GM23338 (cell line): ENCODE measurements at regions not wholly inside any gene's neighbourhood (a gene's known extent, or its start where the extent isn't known, plus 50 kb on each side); places are given as distances from the start of the nearest gene placed in this dataset.
A peak's percentile ranks its signal among the peaks of the same experiment; 100 is the strongest.

Experiments used
- ATAC-seq: fragments of 200-7000 bp; cut with Tn5 transposase; 3 replicates; pipeline ENCODE4 v1.9.1; 2020
- DNase-seq: peaks from one replicate; pipeline ENCODE4 v3.0.0-alpha.2; 2015; ENCODE audit warnings: low spot score
- H2AFZ ChIP-seq: fragments of 200-600 bp; sonication (generic); 2 replicates; pipeline ENCODE4 v1.8.0; 2016; ENCODE audit warnings: antibody characterized with exemption, mild to moderate bottlenecking, moderate library complexity
- H3F3A ChIP-seq: fragments of 200-600 bp; sonication (generic); replicated peaks from 2 replicates; pipeline ENCODE4 v1.8.0; 2017; ENCODE audit warnings: antibody characterized with exemption, mixed run types, low read depth
- H3K27ac ChIP-seq: fragments of 200-600 bp; sonication (generic); 2 replicates; pipeline ENCODE4 v1.6.1; 2016; ENCODE audit warnings: low read depth
- H3K27me3 ChIP-seq: fragments of 200-600 bp; sonication (generic); 2 replicates; pipeline ENCODE4 v1.8.0; 2016; ENCODE audit warnings: mild to moderate bottlenecking, mixed run types, moderate library complexity; ENCODE audit not compliant: insufficient read depth
- H3K36me3 ChIP-seq: fragments of 200-600 bp; sonication (generic); 2 replicates; pipeline ENCODE4 v1.8.0; 2016; ENCODE audit warnings: mild to moderate bottlenecking; ENCODE audit not compliant: insufficient read depth
- H3K4me1 ChIP-seq: fragments of 200-600 bp; sonication (generic); 2 replicates; pipeline ENCODE4 v1.8.0; 2016; ENCODE audit warnings: mild to moderate bottlenecking, moderate library complexity; ENCODE audit not compliant: insufficient read depth
- H3K4me2 ChIP-seq: fragments of 200-600 bp; sonication (generic); 2 replicates; pipeline ENCODE4 v1.7.1; 2017; ENCODE audit warnings: mixed run types
- H3K4me3 ChIP-seq: fragments of 200-600 bp; sonication (generic); 2 replicates; pipeline ENCODE4 v1.6.1; 2016; ENCODE audit warnings: mixed run types
- H3K79me2 ChIP-seq: fragments of 200-600 bp; sonication (generic); replicated peaks from 2 replicates; pipeline ENCODE4 v1.8.0; 2017; ENCODE audit warnings: mild to moderate bottlenecking; ENCODE audit not compliant: insufficient read depth
- H3K9me2 ChIP-seq: fragments of 200-600 bp; sonication (generic); 2 replicates; pipeline ENCODE4 v1.8.0; 2017; ENCODE audit not compliant: insufficient read depth
- H4K20me1 ChIP-seq: fragments of 200-600 bp; sonication (generic); replicated peaks from 2 replicates; pipeline ENCODE4 v1.8.0; 2017; ENCODE audit warnings: mild to moderate bottlenecking; ENCODE audit not compliant: insufficient read depth
- H3K27ac Mint-ChIP-seq: 2 replicates; pipeline ENCODE4 v1.8.0; 2020; ENCODE audit warnings: inconsistent platforms, mild to moderate bottlenecking, moderate library complexity, mixed read lengths
- H3K27me3 Mint-ChIP-seq: 3 replicates; pipeline ENCODE4 v1.8.0; 2022; ENCODE audit warnings: low read depth, mild to moderate bottlenecking, moderate library complexity, mixed read lengths, inconsistent platforms; ENCODE audit not compliant: insufficient read depth, poor library complexity
- H3K36me3 Mint-ChIP-seq: 3 replicates; pipeline ENCODE4 v1.8.0; 2021; ENCODE audit warnings: low read depth, mild to moderate bottlenecking, inconsistent platforms, moderate library complexity, mixed read lengths
- H3K4me1 Mint-ChIP-seq: 3 replicates; pipeline ENCODE4 v1.8.0; 2020; ENCODE audit warnings: mild to moderate bottlenecking, inconsistent platforms, mixed read lengths
- H3K4me3 Mint-ChIP-seq: 3 replicates; pipeline ENCODE4 v1.8.0; 2021; ENCODE audit warnings: moderate library complexity, mild to moderate bottlenecking, inconsistent platforms, mixed read lengths
- H3K9me3 Mint-ChIP-seq: 3 replicates; pipeline ENCODE4 v1.8.0; 2020; ENCODE audit warnings: moderate library complexity, mild to moderate bottlenecking, inconsistent platforms, mixed read lengths
- CREB1 ChIP-seq: fragments of 250-450 bp; sonication (Bioruptor Pico); IDR thresholded peaks from 2 replicates; pipeline ENCODE4 v1.5.0; 2020; ENCODE audit warnings: low read depth, mild to moderate bottlenecking, moderate library complexity
- CTCF ChIP-seq, 2 experiments: fragments of 200-600 bp in 1 of 2; sonication (generic) in 1 of 2; conservative IDR thresholded peaks; 2 replicates each; pipeline versions ENCODE4 v1.5.1 to v1.6.1; 2016 to 2017; ENCODE audit warnings: antibody characterized with exemption in 2 of 2, low read depth in 2 of 2, mild to moderate bottlenecking in 2 of 2, moderate library complexity in 1 of 2
- EZH2 ChIP-seq: fragments of 200-600 bp; sonication (generic); IDR thresholded peaks from one replicate; pipeline ENCODE4 v1.8.0; 2017; ENCODE audit warnings: antibody characterized with exemption, mild to moderate bottlenecking, low read depth; ENCODE audit not compliant: unreplicated experiment
- EZH2phosphoT487 ChIP-seq: fragments of 200-600 bp; sonication (generic); IDR thresholded peaks from one replicate; pipeline ENCODE4 v1.8.1; 2018; ENCODE audit warnings: antibody characterized with exemption; ENCODE audit not compliant: unreplicated experiment
- JUNB ChIP-seq: IDR thresholded peaks from one replicate; pipeline ENCODE4 v1.6.1; 2016; ENCODE audit warnings: antibody characterized with exemption; ENCODE audit not compliant: unreplicated experiment
- NANOG ChIP-seq: IDR thresholded peaks from 2 replicates; pipeline ENCODE4 v1.6.1; 2016; ENCODE audit warnings: antibody characterized with exemption, borderline replicate concordance
- POLR2AphosphoS5 ChIP-seq: IDR thresholded peaks from 2 replicates; pipeline ENCODE4 v1.6.1; 2016; ENCODE audit warnings: antibody characterized with exemption, low read depth
- STAT1 ChIP-seq: IDR thresholded peaks from one replicate; pipeline ENCODE4 v1.6.1; 2016; ENCODE audit warnings: antibody characterized with exemption; ENCODE audit not compliant: unreplicated experiment
- ZNF114 ChIP-seq: fragments of 250-450 bp; sonication (Bioruptor Pico); IDR thresholded peaks from 2 replicates; pipeline ENCODE4 v1.5.0; 2020; ENCODE audit warnings: mild to moderate bottlenecking, moderate library complexity
- ZNF331 ChIP-seq: fragments of 250-450 bp; sonication (Bioruptor Pico); IDR thresholded peaks from 2 replicates; pipeline ENCODE4 v1.5.0; 2020; ENCODE audit warnings: low read depth, mild to moderate bottlenecking, moderate library complexity
- TF ChIP-seq, protein P1 (sequence below): IDR thresholded peaks from one replicate; pipeline ENCODE4 v1.6.1; 2018; ENCODE audit warnings: antibody characterized with exemption; ENCODE audit not compliant: unreplicated experiment
- TF ChIP-seq, protein P2 (sequence below): IDR thresholded peaks from 2 replicates; pipeline ENCODE4 v1.6.1; 2016; ENCODE audit warnings: antibody characterized with exemption

- TF ChIP-seq EZH2phosphoT487 (no peak), NANOG (no peak), EZH2 (no peak), JUNB (no peak), CREB1 (CRISPR knock-in tag) (no peak)
- TF ChIP-seq, protein P1, sequence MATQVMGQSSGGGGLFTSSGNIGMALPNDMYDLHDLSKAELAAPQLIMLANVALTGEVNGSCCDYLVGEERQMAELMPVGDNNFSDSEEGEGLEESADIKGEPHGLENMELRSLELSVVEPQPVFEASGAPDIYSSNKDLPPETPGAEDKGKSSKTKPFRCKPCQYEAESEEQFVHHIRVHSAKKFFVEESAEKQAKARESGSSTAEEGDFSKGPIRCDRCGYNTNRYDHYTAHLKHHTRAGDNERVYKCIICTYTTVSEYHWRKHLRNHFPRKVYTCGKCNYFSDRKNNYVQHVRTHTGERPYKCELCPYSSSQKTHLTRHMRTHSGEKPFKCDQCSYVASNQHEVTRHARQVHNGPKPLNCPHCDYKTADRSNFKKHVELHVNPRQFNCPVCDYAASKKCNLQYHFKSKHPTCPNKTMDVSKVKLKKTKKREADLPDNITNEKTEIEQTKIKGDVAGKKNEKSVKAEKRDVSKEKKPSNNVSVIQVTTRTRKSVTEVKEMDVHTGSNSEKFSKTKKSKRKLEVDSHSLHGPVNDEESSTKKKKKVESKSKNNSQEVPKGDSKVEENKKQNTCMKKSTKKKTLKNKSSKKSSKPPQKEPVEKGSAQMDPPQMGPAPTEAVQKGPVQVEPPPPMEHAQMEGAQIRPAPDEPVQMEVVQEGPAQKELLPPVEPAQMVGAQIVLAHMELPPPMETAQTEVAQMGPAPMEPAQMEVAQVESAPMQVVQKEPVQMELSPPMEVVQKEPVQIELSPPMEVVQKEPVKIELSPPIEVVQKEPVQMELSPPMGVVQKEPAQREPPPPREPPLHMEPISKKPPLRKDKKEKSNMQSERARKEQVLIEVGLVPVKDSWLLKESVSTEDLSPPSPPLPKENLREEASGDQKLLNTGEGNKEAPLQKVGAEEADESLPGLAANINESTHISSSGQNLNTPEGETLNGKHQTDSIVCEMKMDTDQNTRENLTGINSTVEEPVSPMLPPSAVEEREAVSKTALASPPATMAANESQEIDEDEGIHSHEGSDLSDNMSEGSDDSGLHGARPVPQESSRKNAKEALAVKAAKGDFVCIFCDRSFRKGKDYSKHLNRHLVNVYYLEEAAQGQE = no peak
- TF ChIP-seq, protein P2, sequence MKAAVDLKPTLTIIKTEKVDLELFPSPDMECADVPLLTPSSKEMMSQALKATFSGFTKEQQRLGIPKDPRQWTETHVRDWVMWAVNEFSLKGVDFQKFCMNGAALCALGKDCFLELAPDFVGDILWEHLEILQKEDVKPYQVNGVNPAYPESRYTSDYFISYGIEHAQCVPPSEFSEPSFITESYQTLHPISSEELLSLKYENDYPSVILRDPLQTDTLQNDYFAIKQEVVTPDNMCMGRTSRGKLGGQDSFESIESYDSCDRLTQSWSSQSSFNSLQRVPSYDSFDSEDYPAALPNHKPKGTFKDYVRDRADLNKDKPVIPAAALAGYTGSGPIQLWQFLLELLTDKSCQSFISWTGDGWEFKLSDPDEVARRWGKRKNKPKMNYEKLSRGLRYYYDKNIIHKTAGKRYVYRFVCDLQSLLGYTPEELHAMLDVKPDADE = no peak
Observed at GRCh38 chr2:8456151-8457091, 225.4 kb upstream of the ID2 start (continued).

DNA sequence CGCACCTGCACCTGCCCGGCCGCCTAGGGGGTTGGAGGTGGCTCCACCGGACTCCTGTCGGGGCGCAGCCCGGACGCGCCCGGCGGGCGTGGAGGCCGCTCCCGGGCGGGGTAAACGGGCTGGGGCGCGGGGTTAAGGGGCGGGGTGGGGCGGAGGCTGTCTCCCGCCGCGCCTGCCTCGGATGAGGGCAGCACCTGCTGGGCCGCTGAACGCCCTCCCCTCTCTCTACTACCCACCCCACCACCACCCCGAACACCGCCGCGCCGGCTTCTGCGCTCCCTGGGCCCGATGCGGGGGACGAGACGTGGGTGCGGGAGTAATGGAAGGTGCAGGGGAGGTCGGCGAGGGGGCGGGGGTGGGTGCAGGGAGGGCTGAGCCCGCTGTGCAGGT lies 224.8 kb upstream of the ID2 start:
- peak; percentile 86 for ATAC-seq
- TF ChIP-seq ZNF331 (CRISPR knock-in tag) (no peak), JUNB (no peak), STAT1 (no peak), CREB1 (CRISPR knock-in tag) (no peak), EZH2 (no peak), POLR2AphosphoS5 (no peak), CTCF (conservative IDR thresholded peaks at IDR 0.05; ENCODE audit: low read depth in 2 of 2) (no peak), NANOG (no peak), ZNF114 (CRISPR knock-in tag) (no peak), EZH2phosphoT487 (no peak)
- TF ChIP-seq, protein P1 = no peak
- TF ChIP-seq, protein P2 = no peak

More for the DNA sequence above, 224.8 kb upstream of the ID2 start:
- H2AFZ ChIP-seq = no peak overlapping the region
- H3K4me1 ChIP-seq = peaks cover 7% of the 10 kb centered on the region; the same call in 1 of the 2 replicates
- 0 out of 2 replicates have a peak, but pooled peaks cover 4% of the 10 kb centered on the region for H3K9me2 ChIP-seq
- H3K27ac ChIP-seq = no peak overlapping the region
- DNase-seq = peak; percentile 24
- no peak overlapping the region for H3K4me3 Mint-ChIP-seq
- peaks cover 2% of the 10 kb centered on the region; the same call in 2 of the 3 replicates for H3K9me3 Mint-ChIP-seq
- peak overlapping the region; percentile 44 for H3K4me3 ChIP-seq
- no peak overlapping the region for H3K27ac Mint-ChIP-seq
- no peaks in the 10 kb centered on the region for H3K36me3 Mint-ChIP-seq
- no peaks in the 10 kb centered on the region for H3F3A ChIP-seq
- H3K36me3 ChIP-seq = no peaks in the 10 kb centered on the region
- peaks cover 2% of the 10 kb centered on the region for H3K27me3 Mint-ChIP-seq
- peak overlapping the region; percentile 78 for H3K4me2 ChIP-seq
- H3K79me2 ChIP-seq = no peaks in the 10 kb centered on the region
- peaks cover 8% of the 10 kb centered on the region for H3K4me1 Mint-ChIP-seq
- no peaks in the 10 kb centered on the region; the same call in 1 of the 2 replicates for H3K27me3 ChIP-seq
- H4K20me1 ChIP-seq = no peaks in the 10 kb centered on the region
